ENCODE measurements at regions not wholly inside any gene's neighbourhood (a gene's known extent, or its start where the extent isn't known, plus 50 kb on each side); places are given as distances from the start of the nearest gene placed in this dataset.
"Not testable (repeated sequence)": the region's sequence is repeated elsewhere in the genome, so short reads cannot be mapped to it uniquely, and the experiment has no call there.

DNA sequence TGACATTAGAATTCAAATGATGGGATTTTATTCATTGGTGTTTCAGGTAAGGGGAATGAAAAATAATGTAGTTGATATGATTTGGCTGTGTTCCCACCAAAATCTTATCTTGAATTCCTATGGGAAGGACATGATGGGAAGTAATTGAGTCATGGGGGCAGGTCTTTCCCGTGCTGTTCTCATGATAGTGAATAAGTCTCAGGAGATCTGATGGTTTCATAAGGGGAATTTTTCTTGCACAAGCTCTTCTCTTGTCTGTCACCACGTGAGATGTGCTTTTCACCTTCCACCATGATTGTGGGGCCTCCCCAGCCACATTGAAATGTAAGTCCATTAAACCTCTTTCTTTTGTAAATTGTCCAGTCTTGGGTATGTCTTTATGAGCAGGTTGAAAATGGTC, 268.6 kb upstream of the CHORDC1 start:
- TF ChIP-seq POLR2A (IDR thresholded peaks at IDR 0.05) (no peak), POLR2AphosphoS5 (IDR thresholded peaks at IDR 0.05) (no peak), EP300 (IDR thresholded peaks at IDR 0.05) (no peak)
- TF ChIP-seq, protein P1, sequence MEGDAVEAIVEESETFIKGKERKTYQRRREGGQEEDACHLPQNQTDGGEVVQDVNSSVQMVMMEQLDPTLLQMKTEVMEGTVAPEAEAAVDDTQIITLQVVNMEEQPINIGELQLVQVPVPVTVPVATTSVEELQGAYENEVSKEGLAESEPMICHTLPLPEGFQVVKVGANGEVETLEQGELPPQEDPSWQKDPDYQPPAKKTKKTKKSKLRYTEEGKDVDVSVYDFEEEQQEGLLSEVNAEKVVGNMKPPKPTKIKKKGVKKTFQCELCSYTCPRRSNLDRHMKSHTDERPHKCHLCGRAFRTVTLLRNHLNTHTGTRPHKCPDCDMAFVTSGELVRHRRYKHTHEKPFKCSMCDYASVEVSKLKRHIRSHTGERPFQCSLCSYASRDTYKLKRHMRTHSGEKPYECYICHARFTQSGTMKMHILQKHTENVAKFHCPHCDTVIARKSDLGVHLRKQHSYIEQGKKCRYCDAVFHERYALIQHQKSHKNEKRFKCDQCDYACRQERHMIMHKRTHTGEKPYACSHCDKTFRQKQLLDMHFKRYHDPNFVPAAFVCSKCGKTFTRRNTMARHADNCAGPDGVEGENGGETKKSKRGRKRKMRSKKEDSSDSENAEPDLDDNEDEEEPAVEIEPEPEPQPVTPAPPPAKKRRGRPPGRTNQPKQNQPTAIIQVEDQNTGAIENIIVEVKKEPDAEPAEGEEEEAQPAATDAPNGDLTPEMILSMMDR (IDR thresholded peaks at IDR 0.05) = no peak
- Histone ChIP-seq H3K27me3 (no peaks in the 10 kb centered on the region), H3K4me1 (no peaks in the 10 kb centered on the region), H3K36me3 (no peaks in the 10 kb centered on the region), H3K4me3 (no peak overlapping the region), H3K9me3 (no peaks in the 10 kb centered on the region), H3K27ac (no peak overlapping the region)
- ATAC-seq (ENCODE audit: low FRiP score in 2 of 2) (no peak), DNase-seq (no peak)
- 71% methylated on average over 2 of the region's 2 CpGs for WGBS, 2 donors

GRCh38 chr11:90476442-90477007, 253.7 kb upstream of the CHORDC1 start:
- no peaks in the 10 kb centered on the region for H3K9me3 ChIP-seq
- 37 to 48% methylated on average over 2 of the region's 2 CpGs for WGBS, 2 donors
- no peak overlapping the region for H3K4me3 ChIP-seq
- no peaks in the 10 kb centered on the region for H3K4me1 ChIP-seq
- ATAC-seq (ENCODE audit: low FRiP score in 2 of 2) = no peak
- H3K27me3 ChIP-seq = no peaks in the 10 kb centered on the region
- no peak overlapping the region for H3K27ac ChIP-seq
- DNase-seq = peak in 1 of 2 donors; percentile 38
- no peaks in the 10 kb centered on the region for H3K36me3 ChIP-seq
- TF ChIP-seq, protein P1 (IDR thresholded peaks at IDR 0.05) = peak in 5 of 6 experiments; percentile 19 to 52 (median 40)
- TF ChIP-seq POLR2A (IDR thresholded peaks at IDR 0.05) (no peak), EP300 (IDR thresholded peaks at IDR 0.05) (no peak), POLR2AphosphoS5 (IDR thresholded peaks at IDR 0.05) (no peak)

DNA sequence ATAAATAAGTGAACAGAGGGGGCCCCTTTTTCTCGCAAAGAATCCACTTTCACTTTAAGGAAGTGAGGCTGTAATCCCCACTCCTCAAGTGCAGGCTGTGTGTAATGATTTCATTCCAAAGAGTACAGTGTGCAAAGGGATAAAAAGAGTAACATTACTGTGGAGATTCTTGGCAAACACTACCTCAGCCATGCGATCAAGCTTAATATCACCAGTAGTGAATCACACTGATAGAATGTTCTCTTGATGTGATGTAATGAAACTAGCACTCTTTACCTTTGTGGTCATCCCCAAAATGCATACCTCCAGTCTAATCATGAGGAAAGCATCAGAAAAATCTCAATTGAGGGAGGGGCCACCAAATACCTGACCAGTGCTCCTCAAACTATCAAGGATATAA, 246.1 kb upstream of the CHORDC1 start:
- WGBS, 2 donors = 54 to 56% methylated on average over 2 of the region's 2 CpGs
- Histone ChIP-seq H3K36me3 (no peaks in the 10 kb centered on the region), H3K4me3 (no peak overlapping the region), H3K27ac (no peak overlapping the region), H3K4me1 (no peaks in the 10 kb centered on the region), H3K9me3 (no peaks in the 10 kb centered on the region), H3K27me3 (no peaks in the 10 kb centered on the region)
- DNase-seq (no peak), ATAC-seq (ENCODE audit: low FRiP score in 2 of 2) (no peak)
- TF ChIP-seq POLR2A (IDR thresholded peaks at IDR 0.05) = no peak
- no peak for TF ChIP-seq POLR2AphosphoS5 (IDR thresholded peaks at IDR 0.05)
- TF ChIP-seq EP300 (IDR thresholded peaks at IDR 0.05) = no peak
- TF ChIP-seq, protein P1 (IDR thresholded peaks at IDR 0.05) = no peak

DNA sequence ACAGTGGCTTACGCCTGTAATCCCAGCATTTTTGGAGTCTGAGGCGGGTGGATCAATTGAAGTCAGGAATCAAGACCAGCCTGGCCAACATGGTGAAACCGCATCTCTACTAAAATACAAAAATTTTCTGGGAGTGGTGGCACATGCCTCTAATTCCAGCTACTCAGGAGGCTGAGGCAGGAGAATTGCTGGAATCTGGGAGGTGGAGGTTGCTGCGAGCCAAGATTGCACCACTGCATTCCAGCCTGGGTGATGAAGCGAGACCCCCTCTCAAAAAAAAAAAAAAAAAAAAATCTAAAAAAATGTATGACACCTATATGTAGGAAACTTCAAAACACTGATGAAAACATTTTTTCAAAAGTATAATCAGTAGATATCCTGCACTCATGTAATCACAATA, 242.7 kb upstream of the CHORDC1 start:
- Histone ChIP-seq H3K4me1 (no peaks in the 10 kb centered on the region), H3K27ac (no peak overlapping the region), H3K27me3 (no peaks in the 10 kb centered on the region), H3K4me3 (no peak overlapping the region), H3K9me3 (no peaks in the 10 kb centered on the region), H3K36me3 (no peaks in the 10 kb centered on the region)
- TF ChIP-seq, protein P1 (IDR thresholded peaks at IDR 0.05) = no peak
- no peak for TF ChIP-seq POLR2A (IDR thresholded peaks at IDR 0.05)
- no peak for TF ChIP-seq EP300 (IDR thresholded peaks at IDR 0.05)
- no peak for TF ChIP-seq POLR2AphosphoS5 (IDR thresholded peaks at IDR 0.05)
- DNase-seq (no peak), ATAC-seq (ENCODE audit: low FRiP score in 2 of 2) (no peak)
- 95% methylated on average over 5 of the region's 5 CpGs for WGBS, 2 donors

DNA sequence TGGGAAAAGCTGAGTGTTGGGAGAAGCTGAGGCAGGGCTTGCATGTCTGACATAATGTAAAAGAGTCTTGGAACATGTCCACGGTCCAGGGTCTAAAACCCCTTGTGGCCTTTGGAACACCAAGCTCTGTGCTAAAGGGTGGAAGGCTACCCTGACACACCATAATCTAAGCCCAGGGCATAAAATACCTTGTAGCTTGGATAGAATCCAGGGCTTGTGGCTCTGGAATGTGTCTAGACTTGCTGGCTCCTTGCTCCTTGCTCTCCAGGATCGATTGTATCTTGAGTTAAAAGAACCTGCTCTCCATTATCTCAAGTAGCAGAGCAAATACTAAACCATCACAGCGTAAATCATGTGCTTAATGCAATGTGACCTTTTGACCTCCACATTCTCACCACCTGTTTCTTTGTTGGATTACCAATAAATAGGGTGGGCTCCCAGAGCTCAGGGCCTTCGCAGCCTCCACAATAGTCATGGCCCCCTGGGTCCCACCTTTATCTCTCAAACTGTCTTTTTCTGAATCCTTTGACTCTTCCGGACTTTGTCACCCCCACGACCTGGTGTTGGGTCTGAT, 232.6 kb upstream of the CHORDC1 start:
- H3K27ac ChIP-seq; H3K9me3 ChIP-seq; H3K4me1 ChIP-seq; ATAC-seq (ENCODE audit: low FRiP score in 2 of 2); H3K27me3 ChIP-seq; H3K36me3 ChIP-seq; H3K4me3 ChIP-seq; DNase-seq: not testable (repeated sequence)
- 67 to 71% methylated on average over 6 of the region's 6 CpGs for WGBS, 2 donors
